GM19372 (cell line): ENCODE measurements at regions not wholly inside any gene's neighbourhood (a gene's known extent, or its start where the extent isn't known, plus 50 kb on each side); places are given as distances from the start of the nearest gene placed in this dataset.

Source experiments
- ATAC-seq: cut with Tn5 transposase; IDR thresholded peaks from one replicate; pipeline ENCODE4 v1.9.1; 2021; ENCODE audit warnings: mild to moderate bottlenecking, low read depth, moderate library complexity; ENCODE audit not compliant: unreplicated experiment

- ATAC-seq: no peak
These were observed 101.4 kb downstream of the TOMM20 start for GRCh38 chr1:235027076-235027861.

- ATAC-seq: no peak
These were observed 103.1 kb downstream of the TOMM20 start for GRCh38 chr1:235025422-235025984.

GRCh38 chr1:235024711-235025421 is 103.8 kb downstream of the TOMM20 start:
- ATAC-seq: no peak

GRCh38 chr1:235023711-235024439 is 104.8 kb downstream of the TOMM20 start:
- ATAC-seq: no peak

- no peak for ATAC-seq
These were observed 105.5 kb downstream of the TOMM20 start for GRCh38 chr1:235022981-235023710.

- ATAC-seq: no peak
These were observed 106.2 kb downstream of the TOMM20 start for GRCh38 chr1:235022341-235022980.

- no peak for ATAC-seq
These were observed 106.8 kb downstream of the TOMM20 start for GRCh38 chr1:235021815-235022214.

GRCh38 chr1:235021321-235021720 is 107.3 kb downstream of the TOMM20 start:
- ATAC-seq: no peak

GRCh38 chr1:235019961-235020360 is 108.7 kb downstream of the TOMM20 start:
- no peak for ATAC-seq

GRCh38 chr1:235019471-235019870 is 109.2 kb downstream of the TOMM20 start:
- no peak for ATAC-seq

- ATAC-seq: no peak
These were observed 109.8 kb downstream of the TOMM20 start for GRCh38 chr1:235018720-235019444.

- ATAC-seq: no peak
These were observed 110.5 kb downstream of the TOMM20 start for GRCh38 chr1:235018161-235018560.

GRCh38 chr1:235017719-235018118 is 110.9 kb downstream of the TOMM20 start:
- ATAC-seq: no peak

GRCh38 chr1:235017191-235017590 is 111.4 kb downstream of the TOMM20 start:
- no peak for ATAC-seq

GRCh38 chr1:235015291-235015985 is 113.2 kb downstream of the TOMM20 start:
- ATAC-seq: no peak

- ATAC-seq: no peak
These were observed 113.9 kb downstream of the TOMM20 start for GRCh38 chr1:235014756-235015155.

- ATAC-seq: no peak
These were observed 115.1 kb downstream of the TOMM20 start for GRCh38 chr1:235013512-235013911.

GRCh38 chr1:235012436-235013210 is 116.0 kb downstream of the TOMM20 start:
- no peak for ATAC-seq
